GM18511 (cell line): ENCODE measurements at regions not wholly inside any gene's neighbourhood (a gene's known extent, or its start where the extent isn't known, plus 50 kb on each side); places are given as distances from the start of the nearest gene placed in this dataset.
"Not testable (repeated sequence)": the region's sequence is repeated elsewhere in the genome, so short reads cannot be mapped to it uniquely, and the experiment has no call there.

Experiments used
- ATAC-seq: cut with Tn5 transposase; IDR thresholded peaks from one replicate; pipeline ENCODE4 v1.9.1; 2021; ENCODE audit warnings: mild to moderate bottlenecking, moderate library complexity; ENCODE audit not compliant: unreplicated experiment

DNA sequence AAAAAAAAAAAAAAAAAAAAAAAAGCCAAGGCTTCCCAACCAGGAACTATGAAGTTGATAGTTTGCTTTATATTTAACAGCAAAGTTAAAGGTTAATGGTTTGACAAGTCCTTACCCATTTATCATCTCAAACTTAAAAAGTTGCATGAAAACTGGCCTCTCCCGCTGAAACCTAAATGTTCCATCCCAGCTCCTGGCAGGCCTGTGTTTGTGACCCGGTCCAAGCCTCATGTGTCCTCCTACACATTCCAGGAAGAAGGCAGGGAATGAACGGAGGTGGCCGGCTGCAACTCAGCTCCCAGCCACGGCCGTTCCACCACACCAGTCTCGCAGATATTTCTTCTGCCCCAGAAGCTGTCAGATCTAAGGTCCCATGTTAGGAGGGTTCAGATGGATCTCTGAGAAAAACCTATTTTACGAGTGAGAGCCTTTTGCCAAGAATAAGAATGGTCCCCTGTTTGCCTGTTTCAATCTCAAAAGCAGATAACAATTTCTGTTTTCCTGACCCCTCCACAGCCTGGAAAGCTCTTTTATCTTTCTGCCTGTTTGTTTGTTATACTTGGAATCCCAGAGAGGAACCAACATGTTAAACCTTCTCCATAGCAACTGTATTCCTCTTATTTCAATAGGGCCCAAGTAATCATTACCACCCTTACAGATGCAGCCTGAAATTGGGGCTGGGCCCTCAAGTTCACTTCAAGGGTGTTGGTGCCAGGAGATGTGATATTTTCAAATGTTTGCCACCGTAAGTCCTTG, 56.5 kb downstream of the KCTD12 start:
- no peak for ATAC-seq

- peak; percentile 61 for ATAC-seq
Observed at GRCh38 chr13:76828316-76828741, 57.9 kb downstream of the KCTD12 start.

DNA sequence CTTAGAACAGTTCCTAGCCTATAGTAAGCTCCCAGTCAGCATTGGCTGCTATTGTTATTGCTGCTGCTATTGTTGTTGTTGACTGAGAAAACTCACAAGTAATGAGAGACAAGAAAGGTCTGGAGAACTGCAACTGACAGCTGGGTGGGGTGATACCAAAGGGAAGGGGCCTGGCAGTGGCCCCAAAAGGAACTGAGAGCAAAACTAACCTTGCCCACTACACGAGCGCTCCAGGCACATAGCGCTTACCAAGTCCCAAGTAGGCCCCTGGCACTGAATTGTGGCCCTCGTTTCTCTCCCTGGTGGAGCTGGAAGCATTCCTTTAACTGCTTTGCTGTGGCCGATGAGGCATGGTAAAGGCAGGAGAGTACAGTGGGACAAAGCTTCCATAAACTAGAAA, 59.7 kb downstream of the KCTD12 start:
- ATAC-seq: no peak

GRCh38 chr13:76825430-76825829, 60.8 kb downstream of the KCTD12 start:
- no peak for ATAC-seq

DNA sequence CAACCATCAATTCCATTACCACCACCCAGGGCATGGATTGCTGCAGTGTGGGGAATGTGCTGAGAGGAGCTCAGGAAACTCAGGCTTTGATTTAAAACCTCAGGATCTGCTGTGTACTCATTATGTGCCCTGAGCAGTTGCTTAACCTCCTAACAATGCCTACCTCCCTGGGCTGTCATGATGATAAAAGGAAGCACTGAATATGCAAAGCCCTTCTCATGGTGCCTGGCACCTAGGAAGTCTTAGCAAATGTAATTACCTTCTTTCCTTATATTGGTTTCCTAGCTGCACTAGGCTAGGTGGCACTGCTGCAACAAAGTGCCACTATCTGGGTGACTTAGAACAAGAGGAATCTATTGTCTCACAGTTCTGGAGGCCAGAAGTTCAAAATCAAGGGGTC, 62.2 kb downstream of the KCTD12 start:
- no peak for ATAC-seq

DNA sequence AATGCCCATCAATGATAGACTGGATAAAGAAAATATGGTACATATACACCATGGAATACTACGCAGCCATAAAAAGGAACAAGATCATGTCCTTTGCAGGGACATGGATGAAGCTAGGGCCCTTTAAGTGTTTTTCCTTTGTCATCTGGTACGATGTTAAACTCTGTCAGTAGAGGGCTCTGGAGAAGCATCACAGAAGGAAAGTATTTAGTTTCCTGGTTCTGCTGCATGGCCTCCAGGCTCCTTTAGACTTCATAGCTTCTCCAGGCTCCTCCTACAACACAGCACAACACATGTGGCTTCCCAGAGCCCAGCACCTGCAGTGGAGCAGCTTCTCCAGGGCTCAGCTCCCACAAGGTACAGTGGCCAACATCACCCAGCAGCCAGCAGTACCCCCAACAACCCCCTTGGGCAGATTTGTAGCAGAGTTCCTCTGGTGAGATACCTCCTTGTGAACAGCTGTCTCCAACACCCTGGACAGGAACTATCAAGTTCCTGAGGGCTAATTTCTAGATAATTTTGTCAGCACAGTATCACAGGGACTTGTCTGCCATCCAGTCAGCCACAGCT, 63.4 kb downstream of the KCTD12 start:
- peak; percentile 57 for ATAC-seq

GRCh38 chr13:76821222-76821621, 65.0 kb downstream of the KCTD12 start:
- not testable (repeated sequence) for ATAC-seq

GRCh38 chr13:76820759-76821158, 65.4 kb downstream of the KCTD12 start:
- ATAC-seq: no peak

- no peak for ATAC-seq
Observed at GRCh38 chr13:76816394-76816793, 69.8 kb downstream of the KCTD12 start.

DNA sequence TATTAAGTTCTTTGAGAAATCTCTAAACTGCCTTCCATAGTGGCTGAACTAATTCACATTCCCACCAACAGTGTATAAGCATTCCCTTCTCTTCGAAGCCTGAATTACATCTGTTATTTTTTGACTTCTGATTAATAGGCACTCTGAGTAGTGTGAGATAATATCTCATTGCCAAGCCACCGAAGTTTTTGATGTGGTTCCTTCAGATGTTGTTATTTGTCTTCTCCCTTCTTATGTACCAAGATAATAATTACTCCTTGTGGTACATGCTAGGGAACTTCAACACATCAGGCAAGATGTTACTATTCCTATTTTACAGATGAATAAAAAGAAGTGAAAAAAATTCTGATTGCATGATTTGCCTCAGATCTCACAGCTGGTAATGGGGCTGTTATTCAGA, 70.9 kb downstream of the KCTD12 start:
- ATAC-seq: no peak

GRCh38 chr13:76813891-76814290, 72.3 kb downstream of the KCTD12 start:
- no peak for ATAC-seq

GRCh38 chr13:76813000-76813691, 73.1 kb downstream of the KCTD12 start:
- ATAC-seq: no peak

DNA sequence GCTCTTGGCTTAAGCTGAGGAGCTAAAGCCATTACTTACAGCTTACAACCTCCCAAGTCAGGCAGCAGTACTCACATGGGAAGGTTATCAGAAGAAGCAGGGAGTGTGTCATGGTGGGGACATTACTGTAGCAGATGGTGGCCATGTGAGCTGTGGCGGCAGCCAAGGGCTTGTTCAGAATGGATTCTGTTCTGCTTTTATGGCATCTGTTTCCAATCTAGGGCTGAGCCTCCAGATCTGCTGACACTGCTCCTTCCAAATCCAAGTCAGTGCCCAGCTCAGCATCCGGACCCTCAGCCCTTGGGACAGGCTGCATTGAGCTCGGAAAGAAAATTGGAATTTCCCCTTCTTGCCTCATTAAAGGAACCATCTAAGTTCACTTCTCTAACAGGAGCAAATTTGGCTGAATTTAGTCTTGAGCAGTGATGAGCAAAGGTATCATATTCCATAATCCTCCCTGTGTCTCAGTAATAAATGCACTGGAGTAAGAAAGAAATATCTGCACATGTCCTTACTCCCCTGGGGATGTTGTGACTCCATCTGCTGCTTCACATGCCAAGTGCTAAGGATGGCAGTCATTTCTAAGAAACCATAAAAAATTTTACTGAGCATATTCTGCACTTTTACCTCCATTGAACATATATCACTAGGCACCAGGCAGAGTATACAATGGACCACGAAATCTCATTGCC, 73.9 kb downstream of the KCTD12 start:
- ATAC-seq: no peak

GRCh38 chr13:76809389-76809788, 76.8 kb downstream of the KCTD12 start:
- no peak for ATAC-seq

DNA sequence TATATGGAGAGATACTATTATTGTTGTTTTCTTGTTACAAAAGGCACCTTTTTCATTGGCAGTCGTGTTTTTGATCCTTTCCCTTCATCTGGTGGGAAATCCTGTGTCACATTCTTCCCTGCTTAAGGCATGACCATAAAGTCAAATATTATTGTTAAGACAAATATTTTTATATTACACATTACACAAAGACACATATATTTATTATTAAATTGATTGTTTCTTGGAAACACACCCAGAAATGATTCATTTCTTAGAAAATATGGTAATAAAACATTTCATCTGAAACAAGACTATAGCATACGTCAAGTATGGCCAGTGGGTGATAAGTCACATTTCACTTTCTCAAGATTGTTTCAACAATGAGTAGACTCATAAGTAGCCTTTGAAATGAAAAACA, 77.3 kb downstream of the KCTD12 start:
- no peak for ATAC-seq

GRCh38 chr13:76804801-76805200, 81.4 kb downstream of the KCTD12 start:
- ATAC-seq: no peak

DNA sequence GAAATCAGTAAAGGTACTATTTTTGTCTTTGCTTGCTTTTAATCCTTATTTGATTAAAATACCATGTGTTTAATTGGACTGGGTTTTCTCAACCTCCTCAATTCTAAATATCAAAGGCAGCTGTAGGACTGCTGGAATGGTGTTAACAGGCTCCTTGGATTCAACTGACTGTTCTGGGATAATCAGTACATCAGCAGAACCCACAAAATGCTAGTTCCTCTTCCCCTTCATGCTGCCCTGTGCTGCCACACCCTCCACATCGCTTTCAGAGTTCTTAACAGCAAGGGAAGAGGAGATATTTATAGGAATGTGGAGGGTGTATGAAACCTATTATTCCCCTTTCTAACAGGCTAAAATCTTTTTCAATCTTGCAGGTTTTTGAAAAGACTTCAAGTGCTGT, 82.4 kb downstream of the KCTD12 start:
- ATAC-seq: no peak

DNA sequence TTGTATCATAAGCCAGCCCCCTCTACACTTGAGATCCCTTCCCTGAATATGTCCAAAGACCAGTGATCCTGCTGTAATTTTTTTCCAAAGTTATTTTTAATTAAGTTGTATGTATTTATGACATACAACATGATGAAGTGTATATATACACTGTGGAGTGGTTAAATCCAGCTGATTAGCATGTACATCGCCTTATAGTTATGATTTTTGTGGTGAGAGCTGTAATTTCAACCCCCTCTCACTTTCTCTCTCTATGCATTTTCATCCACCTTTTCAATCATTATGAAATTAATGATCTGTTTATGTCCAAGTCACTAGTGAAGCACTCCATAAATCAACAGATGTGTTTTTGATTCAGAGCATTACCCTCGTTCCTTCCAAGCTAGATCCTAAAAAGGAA, 85.3 kb downstream of the KCTD12 start:
- no peak for ATAC-seq

- no peak for ATAC-seq
Observed at GRCh38 chr13:76799696-76800095, 86.5 kb downstream of the KCTD12 start.

DNA sequence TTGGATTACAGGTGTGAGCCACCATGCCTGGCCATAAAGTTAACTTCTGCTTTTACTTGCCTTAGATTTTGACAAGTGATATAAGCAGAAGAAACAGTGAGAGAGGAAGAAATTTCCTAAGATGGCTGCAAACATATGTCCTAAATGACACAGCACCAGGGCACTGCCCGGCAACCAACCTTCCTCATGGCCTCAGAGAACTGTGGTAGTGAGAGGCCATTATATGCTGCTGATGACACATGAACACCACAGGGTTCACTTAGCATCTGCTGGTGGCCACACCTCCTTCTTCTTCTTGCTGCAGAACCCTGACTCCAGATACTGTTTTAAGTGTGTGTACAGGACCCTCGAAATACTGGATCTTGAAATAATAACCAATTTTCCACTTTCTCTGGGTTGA, 88.2 kb downstream of the KCTD12 start:
- no peak for ATAC-seq

DNA sequence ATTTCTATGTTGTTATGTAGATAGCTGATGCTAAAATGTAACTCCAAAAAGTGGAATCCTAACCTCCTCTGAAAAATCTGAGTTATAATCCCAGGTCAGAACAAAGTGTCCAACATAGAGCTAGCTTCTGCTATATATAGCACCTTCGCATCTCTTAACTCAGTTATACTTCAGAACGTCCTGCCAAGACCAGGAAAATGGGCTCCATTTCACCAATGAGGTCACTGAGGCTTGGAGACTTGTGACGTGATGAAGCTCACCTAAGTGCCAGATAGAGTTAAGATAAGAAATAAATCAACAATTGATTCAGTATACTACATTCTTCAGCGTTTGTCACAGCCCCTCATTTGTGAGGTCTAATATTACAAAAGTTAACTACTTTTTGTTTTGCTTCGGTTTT, 88.8 kb downstream of the KCTD12 start:
- ATAC-seq: no peak

- ATAC-seq: no peak
Observed at GRCh38 chr13:76796851-76797250, 89.4 kb downstream of the KCTD12 start.
